Parathyroid adenoma (tissue), 2 donors: ENCODE measurements at regions not wholly inside any gene's neighbourhood (a gene's known extent, or its start where the extent isn't known, plus 50 kb on each side); places are given as distances from the start of the nearest gene placed in this dataset.

Experiments
- H2AFZ ChIP-seq: fragments of 300-600 bp; sonication (generic); one replicate; pipeline ENCODE4 v1.7.0; 2017; ENCODE audit warnings: antibody characterized with exemption, mild to moderate bottlenecking
- H3K27ac ChIP-seq: fragments of 300-600 bp; sonication (generic); one replicate; pipeline ENCODE4 v1.7.0; 2017
- H3K27me3 ChIP-seq: fragments of 300-600 bp; sonication (generic); one replicate; pipeline ENCODE4 v1.7.0; 2017; ENCODE audit warnings: low read length; ENCODE audit not compliant: control insufficient read depth, insufficient read depth
- H3K36me3 ChIP-seq: fragments of 300-600 bp; sonication (generic); one replicate; pipeline ENCODE4 v1.7.0; 2017; ENCODE audit warnings: low read length; ENCODE audit not compliant: control insufficient read depth, insufficient read depth
- H3K4me1 ChIP-seq: fragments of 300-600 bp; sonication (generic); one replicate; pipeline ENCODE4 v1.7.0; 2017; ENCODE audit warnings: control low read depth
- H3K4me2 ChIP-seq: fragments of 300-600 bp; sonication (generic); one replicate; pipeline ENCODE4 v1.7.0; 2017; ENCODE audit warnings: low read length
- H3K4me3 ChIP-seq: fragments of 300-600 bp; sonication (generic); one replicate; pipeline ENCODE4 v1.7.0; 2017; ENCODE audit warnings: low read depth, low read length
- H3K79me2 ChIP-seq: fragments of 300-600 bp; sonication (generic); one replicate; pipeline ENCODE4 v1.7.0; 2017; ENCODE audit warnings: control low read depth
- H3K9ac ChIP-seq: fragments of 300-600 bp; sonication (generic); one replicate; pipeline ENCODE4 v1.7.0; 2017; ENCODE audit warnings: mild to moderate bottlenecking
- H3K9me3 ChIP-seq: fragments of 300-600 bp; sonication (generic); one replicate; pipeline ENCODE4 v1.7.0; 2017; ENCODE audit warnings: low read length; ENCODE audit not compliant: control insufficient read depth
- TF ChIP-seq, protein P1 (sequence below): fragments of 300-600 bp; sonication (generic); IDR thresholded peaks from one replicate; pipeline ENCODE4 v1.7.0; 2017; ENCODE audit warnings: antibody characterized with exemption, mild to moderate bottlenecking
- donor health status: primary hyperparathyroidism.

DNA sequence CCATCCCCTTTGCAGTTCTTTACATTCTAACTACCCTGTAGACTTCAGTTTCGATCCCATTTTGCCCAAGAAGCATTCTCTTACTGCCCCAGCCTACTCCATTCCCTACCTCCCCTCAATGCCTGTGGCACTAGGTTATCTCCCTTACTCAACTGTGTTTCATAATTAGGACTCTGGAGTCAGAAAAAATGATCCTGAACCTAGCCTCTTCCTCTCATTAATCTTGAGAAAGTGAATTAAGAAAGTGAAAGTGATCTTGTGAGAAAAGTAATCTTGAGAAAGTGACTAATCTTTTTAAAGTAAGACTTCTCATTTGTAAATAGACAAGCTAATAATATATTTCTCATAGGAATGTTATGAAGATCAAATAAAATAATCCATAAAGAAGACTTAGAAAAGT, 444.0 kb upstream of the TRPC7 start:
- Histone ChIP-seq H3K9ac (no peak overlapping the region), H3K36me3 (no peaks in the 10 kb centered on the region), H3K9me3 (no peaks in the 10 kb centered on the region), H3K27me3 (no peaks in the 10 kb centered on the region), H3K4me1 (no peaks in the 10 kb centered on the region), H2AFZ (no peak overlapping the region), H3K4me2 (no peak overlapping the region), H3K4me3 (no peak overlapping the region), H3K27ac (no peak overlapping the region), H3K79me2 (no peaks in the 10 kb centered on the region)
- TF ChIP-seq, protein P1, sequence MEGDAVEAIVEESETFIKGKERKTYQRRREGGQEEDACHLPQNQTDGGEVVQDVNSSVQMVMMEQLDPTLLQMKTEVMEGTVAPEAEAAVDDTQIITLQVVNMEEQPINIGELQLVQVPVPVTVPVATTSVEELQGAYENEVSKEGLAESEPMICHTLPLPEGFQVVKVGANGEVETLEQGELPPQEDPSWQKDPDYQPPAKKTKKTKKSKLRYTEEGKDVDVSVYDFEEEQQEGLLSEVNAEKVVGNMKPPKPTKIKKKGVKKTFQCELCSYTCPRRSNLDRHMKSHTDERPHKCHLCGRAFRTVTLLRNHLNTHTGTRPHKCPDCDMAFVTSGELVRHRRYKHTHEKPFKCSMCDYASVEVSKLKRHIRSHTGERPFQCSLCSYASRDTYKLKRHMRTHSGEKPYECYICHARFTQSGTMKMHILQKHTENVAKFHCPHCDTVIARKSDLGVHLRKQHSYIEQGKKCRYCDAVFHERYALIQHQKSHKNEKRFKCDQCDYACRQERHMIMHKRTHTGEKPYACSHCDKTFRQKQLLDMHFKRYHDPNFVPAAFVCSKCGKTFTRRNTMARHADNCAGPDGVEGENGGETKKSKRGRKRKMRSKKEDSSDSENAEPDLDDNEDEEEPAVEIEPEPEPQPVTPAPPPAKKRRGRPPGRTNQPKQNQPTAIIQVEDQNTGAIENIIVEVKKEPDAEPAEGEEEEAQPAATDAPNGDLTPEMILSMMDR: no peak

DNA sequence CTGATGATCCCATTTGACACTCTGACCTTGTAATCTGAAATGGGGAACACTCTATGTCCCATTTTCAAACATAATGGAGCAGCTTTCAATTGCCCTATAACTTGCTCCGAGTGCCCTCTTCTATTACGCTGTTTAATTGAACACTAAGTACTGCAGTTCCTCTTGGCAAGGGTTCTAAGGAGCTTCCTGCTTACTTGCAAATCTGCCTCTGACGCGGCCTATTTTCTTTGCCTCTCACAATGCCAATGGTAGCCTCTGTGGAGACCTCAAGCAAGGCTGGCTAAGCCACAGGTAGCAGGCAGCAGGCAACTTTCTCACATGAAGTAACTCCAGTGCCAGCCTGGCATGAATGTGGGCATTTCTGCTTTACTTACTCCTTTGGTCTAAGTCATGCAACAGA, 443.4 kb upstream of the TRPC7 start:
- TF ChIP-seq, protein P1: no peak
- H2AFZ ChIP-seq: no peak overlapping the region
- H3K9me3 ChIP-seq: no peaks in the 10 kb centered on the region
- H3K4me3 ChIP-seq: no peak overlapping the region
- no peaks in the 10 kb centered on the region for H3K79me2 ChIP-seq
- no peaks in the 10 kb centered on the region for H3K36me3 ChIP-seq
- H3K9ac ChIP-seq: no peak overlapping the region
- no peaks in the 10 kb centered on the region for H3K27me3 ChIP-seq
- H3K4me1 ChIP-seq: no peaks in the 10 kb centered on the region
- no peak overlapping the region for H3K4me2 ChIP-seq
- H3K27ac ChIP-seq: no peak overlapping the region

DNA sequence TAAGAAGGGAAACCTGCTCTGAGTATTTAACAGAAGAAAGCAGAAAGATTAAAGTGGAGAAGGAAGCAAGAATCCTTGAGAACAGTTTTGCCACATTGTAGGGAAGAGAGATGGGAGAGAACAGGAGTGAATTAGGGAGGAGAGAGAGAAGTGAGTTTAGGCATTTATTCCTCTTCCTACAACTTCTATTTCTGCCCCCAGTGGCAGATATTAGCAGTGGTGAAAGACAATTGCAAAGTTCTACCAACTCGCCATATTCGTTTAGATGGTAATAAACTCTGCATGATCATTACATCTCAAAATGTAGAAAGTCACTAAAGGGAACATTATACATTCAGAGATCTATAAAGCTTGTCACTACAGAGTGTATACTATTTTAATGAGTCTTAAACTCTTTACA, 440.1 kb upstream of the TRPC7 start:
- Histone ChIP-seq H3K79me2 (no peaks in the 10 kb centered on the region), H3K36me3 (no peaks in the 10 kb centered on the region), H3K4me1 (no peaks in the 10 kb centered on the region), H3K9me3 (no peaks in the 10 kb centered on the region), H3K27ac (no peak overlapping the region), H3K4me3 (no peak overlapping the region), H3K27me3 (no peaks in the 10 kb centered on the region), H2AFZ (no peak overlapping the region), H3K4me2 (no peak overlapping the region), H3K9ac (no peak overlapping the region)
- TF ChIP-seq, protein P1: no peak

DNA sequence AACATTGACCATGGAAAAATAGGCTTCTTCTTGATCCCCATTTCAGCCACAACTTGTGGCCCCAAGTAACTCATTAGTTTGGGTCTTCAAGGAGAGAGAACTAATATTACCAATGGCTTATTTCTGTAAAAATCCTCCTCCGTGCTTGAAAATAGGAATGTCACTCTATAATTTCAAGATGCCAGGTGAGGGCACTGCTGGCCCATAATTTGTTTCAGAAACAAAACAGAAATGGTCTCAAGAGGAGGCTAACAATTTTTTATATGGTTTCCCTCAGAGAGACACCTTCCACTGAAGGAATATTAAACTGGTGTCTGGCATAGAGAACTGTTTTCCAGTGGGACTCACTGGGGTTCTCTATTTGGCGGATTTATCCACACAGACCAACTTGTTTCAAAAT, 437.0 kb upstream of the TRPC7 start:
- H3K27me3 ChIP-seq: no peaks in the 10 kb centered on the region
- H2AFZ ChIP-seq: no peak overlapping the region
- H3K4me1 ChIP-seq: no peaks in the 10 kb centered on the region
- no peak overlapping the region for H3K4me2 ChIP-seq
- no peak overlapping the region for H3K9ac ChIP-seq
- no peak overlapping the region for H3K4me3 ChIP-seq
- H3K9me3 ChIP-seq: no peaks in the 10 kb centered on the region
- no peak overlapping the region for H3K27ac ChIP-seq
- no peaks in the 10 kb centered on the region for H3K79me2 ChIP-seq
- TF ChIP-seq, protein P1: peak; percentile 23
- no peaks in the 10 kb centered on the region for H3K36me3 ChIP-seq

DNA sequence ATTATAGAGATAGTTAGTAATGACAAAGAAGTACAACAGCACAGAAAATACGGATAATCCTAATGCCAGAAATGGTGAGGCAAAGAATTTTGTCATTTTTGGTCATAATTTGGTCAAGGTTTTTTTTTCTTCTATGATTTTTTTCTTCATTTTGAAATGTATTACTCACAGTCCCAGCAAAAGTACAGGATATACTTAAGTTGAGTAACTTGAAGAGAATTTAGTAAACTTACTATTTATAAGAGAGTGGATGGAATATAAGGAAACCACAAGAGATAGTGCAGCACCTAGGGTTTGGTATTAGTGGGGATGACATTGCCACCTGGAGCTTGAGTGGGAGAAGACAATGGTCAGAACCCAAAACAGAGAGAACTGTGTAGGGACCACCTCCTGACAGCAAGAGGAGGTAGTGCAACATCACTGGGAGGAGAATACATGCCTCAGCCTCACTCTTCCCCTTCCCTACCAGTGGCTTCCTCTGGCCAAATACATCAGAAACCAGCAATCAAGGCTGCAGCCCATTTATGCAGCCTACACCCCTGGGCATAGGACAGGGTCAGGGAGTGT, 434.5 kb upstream of the TRPC7 start:
- no peaks in the 10 kb centered on the region for H3K4me1 ChIP-seq
- TF ChIP-seq, protein P1: no peak
- no peaks in the 10 kb centered on the region for H3K79me2 ChIP-seq
- no peak overlapping the region for H3K4me3 ChIP-seq
- no peak overlapping the region for H3K4me2 ChIP-seq
- H3K9ac ChIP-seq: no peak overlapping the region
- H2AFZ ChIP-seq: no peak overlapping the region
- no peaks in the 10 kb centered on the region for H3K36me3 ChIP-seq
- H3K27ac ChIP-seq: no peak overlapping the region
- H3K9me3 ChIP-seq: no peaks in the 10 kb centered on the region
- H3K27me3 ChIP-seq: no peaks in the 10 kb centered on the region
